H1 (cell line): ENCODE measurements at regions not wholly inside any gene's neighbourhood (a gene's known extent, or its start where the extent isn't known, plus 50 kb on each side); places are given as distances from the start of the nearest gene placed in this dataset.

Experiments
- CTCF ChIA-PET: fragments of 300-600 bp; sonication (Branson Sonifier 250); formaldehyde crosslinking; loops from one replicate; lab custom pipeline; 2021; ENCODE audit not compliant: partially characterized antibody; lab: Charles Lee
- POLR2A ChIA-PET: fragments of 300-600 bp; sonication (Branson Sonifier 250); formaldehyde crosslinking; loops from one replicate; lab custom pipeline; 2021; ENCODE audit warnings: inconsistent platforms; ENCODE audit not compliant: partially characterized antibody; lab: Charles Lee
- DNase-seq, 2 experiments: peaks; one replicate each; pipeline versions ENCODE4 v3.0.0 to v3.0.0-alpha.2; 2010 to 2022; ENCODE audit warnings: low spot score in 2 of 2, low read depth in 1 of 2, mixed read lengths in 1 of 2
- FAIRE-seq: peaks from 2 replicates; lab custom pipeline; 2011; peaks lifted over from hg19 to GRCh38; lab: Jason Lieb, UNC
- H2AFZ ChIP-seq: 2 replicates; pipeline ENCODE4 v1.8.1; 2012; ENCODE audit warnings: low read length, inconsistent platforms
- H2AK5ac ChIP-seq: 2 replicates; pipeline ENCODE4 v1.6.1; 2013; ENCODE audit warnings: low read depth, low read length
- H2BK120ac ChIP-seq: replicated peaks from 2 replicates; pipeline ENCODE3; 2013; ENCODE audit warnings: low read depth, low read length, inconsistent platforms
- H2BK12ac ChIP-seq: 2 replicates; pipeline ENCODE4 v1.6.1; 2013; ENCODE audit warnings: low read depth, low read length
- H2BK15ac ChIP-seq: 2 replicates; pipeline ENCODE4 v1.6.1; 2013; ENCODE audit warnings: low read length
- H2BK20ac ChIP-seq: 2 replicates; pipeline ENCODE4 v1.6.1; 2013; ENCODE audit warnings: low read length
- H2BK5ac ChIP-seq: 2 replicates; pipeline ENCODE4 v1.6.1; 2013; ENCODE audit warnings: low read depth, low read length
- H3K14ac ChIP-seq: 2 replicates; pipeline ENCODE4 v1.6.1; 2013; ENCODE audit warnings: inconsistent platforms; ENCODE audit not compliant: insufficient read length
- H3K18ac ChIP-seq: 2 replicates; pipeline ENCODE4 v1.6.1; 2013; ENCODE audit warnings: low read length; ENCODE audit errors: extremely low read depth
- H3K23ac ChIP-seq: 2 replicates; pipeline ENCODE4 v1.6.1; 2013; ENCODE audit warnings: inconsistent platforms; ENCODE audit not compliant: insufficient read length
- H3K23me2 ChIP-seq: 2 replicates; pipeline ENCODE4 v1.6.1; 2013; ENCODE audit warnings: low read depth, low read length
- H3K27ac ChIP-seq: 2 replicates; pipeline ENCODE4 v1.6.1; 2011; ENCODE audit warnings: low read depth, low read length, inconsistent platforms
- H3K27me3 ChIP-seq, 4 experiments: replicated peaks in 1 of 4; 1 replicate in 1 of 4; 2 replicates in 3 of 4; pipeline versions ENCODE4 v1.6.1 to v1.8.1; 2011 to 2013; ENCODE audit warnings: low read length in 3 of 4, mild to moderate bottlenecking in 3 of 4, inconsistent platforms in 2 of 4, mixed read lengths in 2 of 4, moderate library complexity in 1 of 4; ENCODE audit not compliant: control insufficient read depth in 3 of 4, insufficient read depth in 3 of 4; ENCODE audit errors: extremely low read depth in 1 of 4
- H3K36me3 ChIP-seq, 4 experiments: 2 replicates each; pipeline versions ENCODE4 v1.6.1 to v1.8.1; 2011 to 2013; ENCODE audit warnings: mild to moderate bottlenecking in 4 of 4, low read length in 3 of 4, moderate library complexity in 2 of 4, control low read depth in 1 of 4, inconsistent platforms in 1 of 4; ENCODE audit not compliant: insufficient read depth in 4 of 4, control insufficient read depth in 2 of 4
- H3K4ac ChIP-seq: replicated peaks from 2 replicates; pipeline ENCODE3; 2013; ENCODE audit warnings: low read length, low read depth, mixed read lengths, inconsistent platforms; ENCODE audit not compliant: insufficient read length
- H3K4me1 ChIP-seq, 4 experiments: replicated peaks in 1 of 4; 1 replicate in 1 of 4; 2 replicates in 3 of 4; pipeline versions ENCODE4 v1.6.1 to v1.8.1; 2011 to 2013; ENCODE audit warnings: low read length in 3 of 4, inconsistent platforms in 2 of 4, mixed read lengths in 1 of 4; ENCODE audit not compliant: insufficient read depth in 4 of 4, control insufficient read depth in 3 of 4
- H3K4me2 ChIP-seq, 2 experiments: 2 replicates each; pipeline versions ENCODE4 v1.6.1 to v1.8.1; 2011 to 2013; ENCODE audit warnings: low read depth in 2 of 2, low read length in 2 of 2, control low read depth in 1 of 2, inconsistent platforms in 1 of 2, mild to moderate bottlenecking in 1 of 2; ENCODE audit not compliant: insufficient read depth in 1 of 2
- H3K4me3 ChIP-seq, 4 experiments: fragments of 200-600, 300-600 bp in 1 of 4; sonication (generic), shearing (Covaris generic), sonication (Bioruptor Twin) in 1 of 4; 2 replicates each; pipeline versions ENCODE4 v1.5.1 to v1.8.1; 2011 to 2016; ENCODE audit warnings: low read length in 4 of 4, low read depth in 3 of 4, control low read depth in 2 of 4, inconsistent platforms in 2 of 4, mild to moderate bottlenecking in 2 of 4, mixed read lengths in 1 of 4, moderate library complexity in 1 of 4; ENCODE audit not compliant: insufficient read depth in 2 of 4; ENCODE audit errors: extremely low read depth in 1 of 4
- H3K56ac ChIP-seq: replicated peaks from 2 replicates; pipeline ENCODE3; 2013; ENCODE audit warnings: low read depth, mild to moderate bottlenecking, mixed read lengths, low read length, inconsistent platforms; ENCODE audit not compliant: insufficient read length
- H3K79me1 ChIP-seq: 2 replicates; pipeline ENCODE4 v1.6.1; 2013; ENCODE audit warnings: low read depth, low read length, control low read depth
- H3K79me2 ChIP-seq, 2 experiments: 2 replicates each; pipeline versions ENCODE4 v1.6.1 to v1.8.1; 2012 to 2013; ENCODE audit warnings: low read length in 2 of 2, mild to moderate bottlenecking in 2 of 2, inconsistent platforms in 1 of 2; ENCODE audit not compliant: insufficient read depth in 2 of 2, control insufficient read depth in 1 of 2
- H3K9ac ChIP-seq, 4 experiments: replicated peaks in 1 of 4; 1 replicate in 1 of 4; 2 replicates in 3 of 4; pipeline versions ENCODE4 v1.6.1 to v1.8.1; 2011 to 2013; ENCODE audit warnings: low read depth in 3 of 4, low read length in 3 of 4, control low read depth in 2 of 4, mild to moderate bottlenecking in 2 of 4, moderate library complexity in 2 of 4, inconsistent platforms in 1 of 4; ENCODE audit errors: extremely low read depth in 1 of 4
- H3K9me3 ChIP-seq, 2 experiments: 2 replicates each; pipeline versions ENCODE4 v1.6.1 to v1.8.1; 2012 to 2013; ENCODE audit warnings: mild to moderate bottlenecking in 2 of 2, moderate library complexity in 2 of 2, control low read depth in 1 of 2, inconsistent platforms in 1 of 2, low read depth in 1 of 2, low read length in 1 of 2, mixed read lengths in 1 of 2; ENCODE audit not compliant: insufficient read depth in 2 of 2
- H4K20me1 ChIP-seq, 2 experiments: replicated peaks in 1 of 2; 2 replicates each; pipeline versions ENCODE3 to v1.8.1; 2011 to 2013; ENCODE audit warnings: inconsistent platforms in 2 of 2, low read length in 2 of 2, mild to moderate bottlenecking in 1 of 2; ENCODE audit not compliant: insufficient read depth in 2 of 2, control insufficient read depth in 1 of 2
- H4K5ac ChIP-seq: 2 replicates; pipeline ENCODE4 v1.6.1; 2013; ENCODE audit warnings: low read length, low read depth, mixed read lengths, inconsistent platforms; ENCODE audit not compliant: insufficient read length
- H4K8ac ChIP-seq: 2 replicates; pipeline ENCODE4 v1.8.0; 2013; ENCODE audit warnings: mild to moderate bottlenecking, moderate library complexity, low read length, inconsistent platforms; ENCODE audit not compliant: insufficient read depth; ENCODE audit errors: extremely low read depth
- H4K91ac ChIP-seq: replicated peaks from 2 replicates; pipeline ENCODE3; 2013; ENCODE audit warnings: low read length, mixed read lengths, inconsistent platforms; ENCODE audit not compliant: insufficient read length
- ATF2 ChIP-seq: IDR thresholded peaks from 2 replicates; pipeline ENCODE4 v1.6.1; 2012; ENCODE audit warnings: low read length, inconsistent platforms
- CHD2 ChIP-seq: IDR thresholded peaks from 2 replicates; pipeline ENCODE4 v1.6.1; 2012; ENCODE audit warnings: low read length, improper control_type of control experiment
- E2F6 ChIP-seq: IDR thresholded peaks from 2 replicates; pipeline ENCODE4 v1.6.1; 2012; ENCODE audit warnings: inconsistent platforms
- FOSL1 ChIP-seq: IDR thresholded peaks from 2 replicates; pipeline ENCODE4 v1.6.1; 2011; ENCODE audit warnings: mild to moderate bottlenecking, low read depth, low read length, moderate library complexity; ENCODE audit not compliant: insufficient read depth
- JUND ChIP-seq: IDR thresholded peaks from 2 replicates; pipeline ENCODE4 v1.6.1; 2011; ENCODE audit warnings: mild to moderate bottlenecking, improper control_type of control experiment, low read length
- PHF8 ChIP-seq: fragments of 200-600 bp; sonication (generic); conservative IDR thresholded peaks from 2 replicates; pipeline ENCODE4 v1.7.1; 2012; ENCODE audit warnings: low read depth, mild to moderate bottlenecking, inconsistent platforms, low read length, moderate library complexity
- POLR2AphosphoS5 ChIP-seq: IDR thresholded peaks from 2 replicates; pipeline ENCODE4 v1.6.1; 2011; ENCODE audit warnings: low read depth, low read length
- RBBP5 ChIP-seq: IDR thresholded peaks from 2 replicates; pipeline ENCODE4 v1.7.1; 2012; ENCODE audit warnings: low read depth, mild to moderate bottlenecking, inconsistent platforms, low read length, moderate library complexity, borderline replicate concordance
- SAP30 ChIP-seq: fragments of 300-600 bp; sonication (generic); IDR thresholded peaks from 2 replicates; pipeline ENCODE4 v1.7.1; 2012; ENCODE audit warnings: low read length, moderate library complexity, mild to moderate bottlenecking, inconsistent platforms; ENCODE audit not compliant: insufficient read depth, insufficient replicate concordance
- SIN3A ChIP-seq, 2 experiments: IDR thresholded peaks in 1 of 2; conservative IDR thresholded peaks in 1 of 2; 2 replicates each; pipeline ENCODE4 v1.6.1; 2011 to 2012; ENCODE audit warnings: low read length in 2 of 2, improper control_type of control experiment in 1 of 2, low read depth in 1 of 2, mild to moderate bottlenecking in 1 of 2
- SIX5 ChIP-seq: IDR thresholded peaks from 2 replicates; pipeline ENCODE4 v1.6.1; 2011; ENCODE audit warnings: mild to moderate bottlenecking, low read depth, low read length
- SP2 ChIP-seq: IDR thresholded peaks from 2 replicates; pipeline ENCODE4 v1.6.1; 2012; ENCODE audit warnings: mild to moderate bottlenecking, low read length, inconsistent platforms
- SUZ12 ChIP-seq: fragments of 200-600 bp; sonication (generic); IDR thresholded peaks from 2 replicates; pipeline ENCODE4 v1.6.1; 2012; ENCODE audit warnings: mild to moderate bottlenecking, inconsistent platforms, low read length, moderate library complexity, mixed read lengths
- TAF7 ChIP-seq: optimal IDR thresholded peaks from 2 replicates; pipeline ENCODE3; 2011; ENCODE audit warnings: low read depth, mild to moderate bottlenecking, inconsistent platforms, low read length, moderate library complexity, borderline replicate concordance

GRCh38 chr13:86960876-86961275 lies 710.3 kb upstream of the SLITRK5 start:
- H3K36me3 ChIP-seq = no peaks in the 10 kb centered on the region
- TF ChIP-seq SIN3A (conservative IDR thresholded peaks at IDR 0.05 in 1 of 2, IDR thresholded peaks at IDR 0.05 in 1 of 2; ENCODE audit: low read depth in 1 of 2, low read length in 2 of 2) = no peak
- no peak for TF ChIP-seq SUZ12
- TF ChIP-seq SP2 = no peak
- no peak for TF ChIP-seq JUND
- no peak for TF ChIP-seq RBBP5
- no peak for TF ChIP-seq PHF8
- TF ChIP-seq SIX5 = no peak
- no peak for TF ChIP-seq POLR2AphosphoS5
- TF ChIP-seq SAP30 = no peak
- TF ChIP-seq TAF7 = no peak
- TF ChIP-seq FOSL1 = no peak
- no peak for TF ChIP-seq ATF2
- no peak for TF ChIP-seq CHD2
- TF ChIP-seq E2F6 = no peak

More at GRCh38 chr13:86960876-86961275, 710.3 kb upstream of the SLITRK5 start:
- no peak overlapping the region for H3K4ac ChIP-seq
- FAIRE-seq = no peak
- no peaks in the 10 kb centered on the region for H3K23me2 ChIP-seq
- H2AK5ac ChIP-seq = no peak overlapping the region
- no peak overlapping the region for H2AFZ ChIP-seq
- CTCF ChIA-PET = no interaction called here
- no peak overlapping the region for H2BK20ac ChIP-seq
- no peaks in the 10 kb centered on the region for H3K79me1 ChIP-seq
- no peaks in the 10 kb centered on the region for H3K79me2 ChIP-seq
- no peak overlapping the region for H2BK120ac ChIP-seq
- H3K23ac ChIP-seq = no peak overlapping the region
- H3K4me1 ChIP-seq = no peaks in the 10 kb centered on the region
- H3K18ac ChIP-seq = no peak overlapping the region
- H3K4me3 ChIP-seq = no peak overlapping the region
- no peak overlapping the region for H3K4me2 ChIP-seq
- H3K56ac ChIP-seq = no peak overlapping the region
- no peak overlapping the region for H4K91ac ChIP-seq
- H2BK12ac ChIP-seq = no peak overlapping the region
- H3K9ac ChIP-seq = no peak overlapping the region
- H2BK15ac ChIP-seq = no peak overlapping the region
- H4K5ac ChIP-seq = no peak overlapping the region
- H3K27me3 ChIP-seq = no peaks in the 10 kb centered on the region
- H4K8ac ChIP-seq = no peak overlapping the region
- H3K9me3 ChIP-seq = no peaks in the 10 kb centered on the region
- no peak overlapping the region for H2BK5ac ChIP-seq
- no peak overlapping the region for H3K14ac ChIP-seq
- DNase-seq = no peak
- no peaks in the 10 kb centered on the region for H4K20me1 ChIP-seq
- no peak overlapping the region for H3K27ac ChIP-seq
- POLR2A ChIA-PET = no interaction called here
